ENCODE measurements at regions not wholly inside any gene's neighbourhood (a gene's known extent, or its start where the extent isn't known, plus 50 kb on each side); places are given as distances from the start of the nearest gene placed in this dataset.

DNA sequence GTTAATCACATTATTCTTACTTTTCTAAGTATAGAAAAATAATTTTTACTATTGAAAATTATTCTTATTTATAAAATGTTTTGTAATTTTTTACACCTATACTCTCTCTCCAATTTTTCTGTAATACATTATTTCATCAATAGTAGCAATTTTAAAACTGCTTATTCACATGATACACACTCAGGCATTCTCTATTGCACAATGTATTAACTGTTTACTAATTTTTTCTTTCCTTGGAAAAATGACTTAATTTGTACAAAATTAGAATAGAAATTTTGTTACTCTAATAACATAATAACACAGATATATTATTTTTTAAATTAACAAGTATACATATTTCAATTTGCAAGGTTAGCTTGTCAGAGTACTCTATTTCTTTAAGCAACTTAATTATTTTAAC lies 92.9 kb upstream of the PRKG1 start:
- TF ChIP-seq, protein P1, sequence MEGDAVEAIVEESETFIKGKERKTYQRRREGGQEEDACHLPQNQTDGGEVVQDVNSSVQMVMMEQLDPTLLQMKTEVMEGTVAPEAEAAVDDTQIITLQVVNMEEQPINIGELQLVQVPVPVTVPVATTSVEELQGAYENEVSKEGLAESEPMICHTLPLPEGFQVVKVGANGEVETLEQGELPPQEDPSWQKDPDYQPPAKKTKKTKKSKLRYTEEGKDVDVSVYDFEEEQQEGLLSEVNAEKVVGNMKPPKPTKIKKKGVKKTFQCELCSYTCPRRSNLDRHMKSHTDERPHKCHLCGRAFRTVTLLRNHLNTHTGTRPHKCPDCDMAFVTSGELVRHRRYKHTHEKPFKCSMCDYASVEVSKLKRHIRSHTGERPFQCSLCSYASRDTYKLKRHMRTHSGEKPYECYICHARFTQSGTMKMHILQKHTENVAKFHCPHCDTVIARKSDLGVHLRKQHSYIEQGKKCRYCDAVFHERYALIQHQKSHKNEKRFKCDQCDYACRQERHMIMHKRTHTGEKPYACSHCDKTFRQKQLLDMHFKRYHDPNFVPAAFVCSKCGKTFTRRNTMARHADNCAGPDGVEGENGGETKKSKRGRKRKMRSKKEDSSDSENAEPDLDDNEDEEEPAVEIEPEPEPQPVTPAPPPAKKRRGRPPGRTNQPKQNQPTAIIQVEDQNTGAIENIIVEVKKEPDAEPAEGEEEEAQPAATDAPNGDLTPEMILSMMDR (IDR thresholded peaks at IDR 0.05; ENCODE audit: borderline replicate concordance, extremely low read depth, low read length, poor library complexity, severe bottlenecking): no peak
- TF ChIP-seq EZH2 (IDR thresholded peaks at IDR 0.05; ENCODE audit: borderline replicate concordance, low read depth, low read length, severe bottlenecking): no peak
- no peak for DNase-seq
- no peaks in the 10 kb centered on the region for H4K20me1 ChIP-seq (ENCODE audit: insufficient read depth, low read length)

DNA sequence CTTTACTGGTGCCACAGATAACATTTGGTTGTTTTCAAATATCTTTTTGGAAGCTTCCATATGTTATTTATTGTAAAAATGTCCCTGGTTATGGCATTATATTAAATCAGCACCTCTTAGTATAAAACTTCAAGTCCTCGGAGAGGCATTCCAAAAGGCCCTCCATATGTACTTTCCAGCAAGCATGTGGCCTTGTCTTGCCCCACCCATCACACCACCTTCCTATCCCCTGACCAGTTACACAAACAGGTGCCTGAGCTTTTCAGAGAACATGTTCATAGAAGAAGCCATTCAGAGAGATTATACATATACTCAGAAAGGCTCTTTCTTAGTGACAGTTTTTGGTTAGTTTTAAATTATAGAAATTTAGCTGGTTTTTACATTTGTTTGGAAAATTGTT lies 92.4 kb upstream of the PRKG1 start:
- H3K4me2 ChIP-seq (ENCODE audit: insufficient read depth, low read length): no peak overlapping the region

More for the DNA sequence above, 92.9 kb upstream of the PRKG1 start:
- Histone ChIP-seq H3K4me1 (ENCODE audit: insufficient read depth, low read length) (no peaks in the 10 kb centered on the region), H3K4me3 (ENCODE audit: low read depth in 1 of 2, low read length in 2 of 2) (no peak overlapping the region), H3K79me2 (ENCODE audit: insufficient read depth, low read length) (no peaks in the 10 kb centered on the region), H2AFZ (ENCODE audit: low read depth, low read length) (no peak overlapping the region), H3K9ac (ENCODE audit: low read depth, low read length) (no peak overlapping the region), H3K27ac (ENCODE audit: low read length) (no peak overlapping the region), H3K36me3 (ENCODE audit: insufficient read depth, low read length) (no peaks in the 10 kb centered on the region), H3K4me2 (ENCODE audit: insufficient read depth, low read length) (no peak overlapping the region), H3K27me3 (ENCODE audit: insufficient read depth, low read length, poor library complexity) (no peaks in the 10 kb centered on the region), H3K9me3 (ENCODE audit: insufficient read depth, low read length, severe bottlenecking) (no peaks in the 10 kb centered on the region)
- no peak for ATAC-seq (ENCODE audit: insufficient read depth, low read depth)

DNA sequence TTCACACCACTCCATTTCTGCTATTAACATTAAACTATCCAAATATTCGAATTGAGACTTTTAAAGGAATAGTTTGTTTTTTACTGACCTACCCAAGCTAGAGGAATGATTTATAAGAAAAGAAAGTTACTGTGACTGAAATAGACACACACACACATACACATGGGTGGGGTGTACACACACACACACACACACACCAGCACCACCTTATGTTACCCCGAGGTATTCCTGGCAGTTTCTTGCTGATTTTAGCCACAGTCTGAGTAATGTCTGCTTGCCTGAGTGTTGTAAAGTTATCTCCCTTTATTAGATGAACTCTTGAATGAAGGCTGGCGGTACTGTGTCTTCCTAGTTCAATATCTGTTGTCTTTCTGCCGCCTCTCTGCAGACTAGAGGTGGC lies 91.3 kb upstream of the PRKG1 start:
- H3K4me2 ChIP-seq (ENCODE audit: insufficient read depth, low read length): no peak overlapping the region
- H3K27me3 ChIP-seq (ENCODE audit: insufficient read depth, low read length, poor library complexity): no peaks in the 10 kb centered on the region
- H3K4me1 ChIP-seq (ENCODE audit: insufficient read depth, low read length): no peaks in the 10 kb centered on the region
- DNase-seq (no peak), ATAC-seq (ENCODE audit: insufficient read depth, low read depth) (no peak)
- no peak overlapping the region for H3K9ac ChIP-seq (ENCODE audit: low read depth, low read length)
- no peak overlapping the region for H3K27ac ChIP-seq (ENCODE audit: low read length)
- no peaks in the 10 kb centered on the region for H4K20me1 ChIP-seq (ENCODE audit: insufficient read depth, low read length)
- TF ChIP-seq, protein P1 (IDR thresholded peaks at IDR 0.05; ENCODE audit: borderline replicate concordance, extremely low read depth, low read length, poor library complexity, severe bottlenecking): no peak
- no peak for TF ChIP-seq EZH2 (IDR thresholded peaks at IDR 0.05; ENCODE audit: borderline replicate concordance, low read depth, low read length, severe bottlenecking)
- no peak overlapping the region for H3K4me3 ChIP-seq (ENCODE audit: low read depth in 1 of 2, low read length in 2 of 2)
- H3K79me2 ChIP-seq (ENCODE audit: insufficient read depth, low read length): no peaks in the 10 kb centered on the region
- no peak overlapping the region for H2AFZ ChIP-seq (ENCODE audit: low read depth, low read length)
- H3K36me3 ChIP-seq (ENCODE audit: insufficient read depth, low read length): no peaks in the 10 kb centered on the region
- H3K9me3 ChIP-seq (ENCODE audit: insufficient read depth, low read length, severe bottlenecking): no peaks in the 10 kb centered on the region

More for the DNA sequence above, 92.4 kb upstream of the PRKG1 start:
- Histone ChIP-seq H3K27me3 (ENCODE audit: insufficient read depth, low read length, poor library complexity) (no peaks in the 10 kb centered on the region), H3K9me3 (ENCODE audit: insufficient read depth, low read length, severe bottlenecking) (no peaks in the 10 kb centered on the region), H3K4me1 (ENCODE audit: insufficient read depth, low read length) (no peaks in the 10 kb centered on the region), H3K79me2 (ENCODE audit: insufficient read depth, low read length) (no peaks in the 10 kb centered on the region), H3K36me3 (ENCODE audit: insufficient read depth, low read length) (no peaks in the 10 kb centered on the region), H3K9ac (ENCODE audit: low read depth, low read length) (no peak overlapping the region), H2AFZ (ENCODE audit: low read depth, low read length) (no peak overlapping the region), H3K4me3 (ENCODE audit: low read depth in 1 of 2, low read length in 2 of 2) (no peak overlapping the region), H4K20me1 (ENCODE audit: insufficient read depth, low read length) (no peaks in the 10 kb centered on the region), H3K27ac (ENCODE audit: low read length) (no peak overlapping the region)
- DNase-seq: no peak
- TF ChIP-seq, protein P1 (IDR thresholded peaks at IDR 0.05; ENCODE audit: borderline replicate concordance, extremely low read depth, low read length, poor library complexity, severe bottlenecking): no peak
- no peak for TF ChIP-seq EZH2 (IDR thresholded peaks at IDR 0.05; ENCODE audit: borderline replicate concordance, low read depth, low read length, severe bottlenecking)
- ATAC-seq (ENCODE audit: insufficient read depth, low read depth): no peak

DNA sequence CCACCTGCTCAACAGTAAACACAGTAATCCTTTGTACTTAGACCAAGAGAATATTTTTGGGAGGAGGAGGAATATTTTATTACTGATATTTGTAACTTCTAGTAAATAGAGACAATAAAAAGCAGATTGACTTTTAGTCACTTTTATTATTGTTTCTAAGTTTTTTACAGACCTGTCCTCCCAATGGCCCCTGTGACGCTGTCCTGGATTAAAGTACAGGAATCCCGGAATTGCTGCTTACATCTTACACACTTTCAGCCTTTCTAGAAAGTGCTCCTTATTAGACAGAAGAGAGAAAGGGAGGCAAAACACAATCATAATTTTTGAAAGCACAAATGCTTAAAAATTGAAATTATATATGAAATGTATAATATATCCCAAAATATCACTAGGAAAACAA lies 86.4 kb upstream of the PRKG1 start:
- DNase-seq: no peak
- Histone ChIP-seq H3K4me2 (ENCODE audit: insufficient read depth, low read length) (no peak overlapping the region), H3K9me3 (ENCODE audit: insufficient read depth, low read length, severe bottlenecking) (no peaks in the 10 kb centered on the region), H3K4me1 (ENCODE audit: insufficient read depth, low read length) (no peaks in the 10 kb centered on the region), H3K27me3 (ENCODE audit: insufficient read depth, low read length, poor library complexity) (no peaks in the 10 kb centered on the region), H2AFZ (ENCODE audit: low read depth, low read length) (no peak overlapping the region), H4K20me1 (ENCODE audit: insufficient read depth, low read length) (no peaks in the 10 kb centered on the region), H3K79me2 (ENCODE audit: insufficient read depth, low read length) (no peaks in the 10 kb centered on the region), H3K27ac (ENCODE audit: low read length) (no peak overlapping the region), H3K9ac (ENCODE audit: low read depth, low read length) (no peak overlapping the region), H3K4me3 (ENCODE audit: low read depth in 1 of 2, low read length in 2 of 2) (no peak overlapping the region), H3K36me3 (ENCODE audit: insufficient read depth, low read length) (no peaks in the 10 kb centered on the region)
- no peak for ATAC-seq (ENCODE audit: insufficient read depth, low read depth)
- TF ChIP-seq, protein P1 (IDR thresholded peaks at IDR 0.05; ENCODE audit: borderline replicate concordance, extremely low read depth, low read length, poor library complexity, severe bottlenecking): no peak
- TF ChIP-seq EZH2 (IDR thresholded peaks at IDR 0.05; ENCODE audit: borderline replicate concordance, low read depth, low read length, severe bottlenecking): no peak
